Activated CD4-positive, alpha-beta T cell treated with anti-CD3 and anti-CD28 coated beads, Interleukin-2, amount 50 U/mL, for 16 hours (primary cell): ENCODE measurements at regions not wholly inside any gene's neighbourhood (a gene's known extent, or its start where the extent isn't known, plus 50 kb on each side); places are given as distances from the start of the nearest gene placed in this dataset.
"Not testable (repeated sequence)": the region's sequence is repeated elsewhere in the genome, so short reads cannot be mapped to it uniquely, and the experiment has no call there.

Source experiments
- DNase-seq: peaks from one replicate; pipeline ENCODE4 v3.0.0-alpha.2; 2020

- no peak for DNase-seq
Measured at GRCh38 chr13:73657821-73658540, 476.2 kb downstream of the KLF12 start.

GRCh38 chr13:73656863-73657262 is 477.3 kb downstream of the KLF12 start:
- DNase-seq: no peak

DNA sequence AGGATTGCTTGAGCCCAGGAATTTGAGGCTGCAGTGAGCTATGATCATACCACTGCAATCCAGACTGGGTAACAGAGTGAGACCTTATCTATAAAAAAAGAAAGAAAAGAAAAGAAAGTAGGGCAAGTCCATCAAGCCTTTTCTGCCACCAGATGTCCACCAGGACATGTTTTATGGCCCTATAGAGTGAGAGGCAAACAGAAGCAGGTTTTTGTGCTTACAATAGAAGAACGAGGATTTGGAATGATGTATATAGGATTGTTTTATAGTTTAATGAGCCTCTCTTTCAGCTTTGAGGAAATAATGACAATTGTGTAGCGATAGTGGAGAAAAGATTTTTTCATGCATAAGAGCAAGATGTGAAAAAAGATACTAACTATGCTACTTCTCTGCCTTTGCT is 480.5 kb downstream of the KLF12 start:
- DNase-seq: no peak

DNA sequence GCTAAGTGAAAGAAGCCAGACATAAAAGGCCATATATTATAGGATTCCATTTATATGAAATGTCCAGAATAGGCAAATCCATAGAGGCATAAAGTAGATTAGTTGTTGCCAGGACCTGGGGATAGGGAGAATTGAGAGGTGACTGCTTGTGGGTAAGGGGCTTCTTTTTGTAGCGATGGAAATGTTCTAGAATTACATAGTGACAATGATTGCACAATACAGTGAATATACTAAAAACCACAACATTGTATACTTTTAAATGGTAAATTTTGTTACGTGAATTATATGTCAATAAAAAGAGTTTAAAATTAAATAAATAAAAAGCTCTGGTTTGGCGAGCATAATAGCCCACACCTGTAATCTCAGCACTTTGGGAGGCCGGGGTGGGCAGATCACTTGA is 486.8 kb downstream of the KLF12 start:
- DNase-seq: no peak

DNA sequence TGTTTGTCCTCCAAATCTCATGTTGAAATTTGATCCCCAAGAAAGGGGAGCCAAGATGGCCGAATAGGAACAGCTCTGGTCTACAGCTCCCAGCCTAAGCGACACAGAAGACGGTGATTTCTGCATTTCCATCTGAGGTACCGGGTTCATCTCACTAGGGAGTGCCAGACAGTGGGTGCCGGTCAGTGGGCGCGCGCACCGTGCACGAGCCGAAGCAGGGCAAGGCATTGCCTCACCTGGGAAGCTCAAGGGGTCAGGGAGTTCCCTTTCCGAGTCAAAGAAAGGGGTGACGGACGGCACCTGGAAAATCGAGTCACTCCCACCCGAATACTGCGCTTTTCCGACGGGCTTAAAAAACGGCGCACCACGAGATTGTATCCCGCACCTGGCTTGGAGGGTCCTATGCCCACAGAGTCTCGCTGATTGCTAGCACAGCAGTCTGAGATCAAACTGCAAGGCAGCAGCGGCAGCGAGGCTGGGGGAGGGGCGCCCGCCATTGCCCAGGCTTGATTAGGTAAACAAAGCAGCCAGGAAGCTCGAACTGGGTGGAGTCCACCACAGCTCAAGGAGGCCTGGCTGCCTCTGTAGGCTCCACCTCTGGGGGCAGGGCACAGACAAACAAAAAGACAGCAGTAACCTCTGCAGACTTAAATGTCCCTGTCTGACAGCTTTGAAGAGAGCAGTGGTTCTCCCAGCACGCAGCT is 493.6 kb downstream of the KLF12 start:
- DNase-seq: not testable (repeated sequence)

DNA sequence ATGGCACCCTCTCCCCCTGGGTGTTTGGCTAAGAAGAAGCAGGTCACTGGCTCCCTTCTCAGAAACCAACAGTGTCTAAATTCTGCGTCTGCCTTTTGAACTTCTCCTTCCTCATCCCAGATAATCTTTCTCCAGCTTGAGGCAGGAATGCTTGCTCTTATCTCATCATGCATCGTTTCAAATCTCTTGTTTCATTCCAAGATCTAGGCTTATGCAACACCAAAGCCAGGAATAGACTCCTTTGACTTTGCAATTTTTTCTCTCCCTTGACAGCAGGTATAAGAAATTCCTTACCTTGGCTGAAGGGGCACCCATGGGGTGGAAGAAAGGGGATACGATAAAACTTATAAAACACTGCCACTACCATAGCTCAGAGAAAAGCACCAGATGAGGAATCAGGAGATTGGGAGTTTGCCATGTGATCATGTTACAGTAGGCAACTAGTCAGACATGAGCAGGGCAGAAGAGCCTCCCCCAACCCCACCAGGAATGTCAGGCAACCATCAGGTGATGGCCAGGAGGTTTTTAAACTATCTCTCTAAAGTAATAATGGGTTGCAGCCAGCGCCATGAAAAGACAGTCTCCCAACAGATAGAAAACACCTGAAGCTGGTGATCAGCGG is 498.9 kb downstream of the KLF12 start:
- no peak for DNase-seq

DNA sequence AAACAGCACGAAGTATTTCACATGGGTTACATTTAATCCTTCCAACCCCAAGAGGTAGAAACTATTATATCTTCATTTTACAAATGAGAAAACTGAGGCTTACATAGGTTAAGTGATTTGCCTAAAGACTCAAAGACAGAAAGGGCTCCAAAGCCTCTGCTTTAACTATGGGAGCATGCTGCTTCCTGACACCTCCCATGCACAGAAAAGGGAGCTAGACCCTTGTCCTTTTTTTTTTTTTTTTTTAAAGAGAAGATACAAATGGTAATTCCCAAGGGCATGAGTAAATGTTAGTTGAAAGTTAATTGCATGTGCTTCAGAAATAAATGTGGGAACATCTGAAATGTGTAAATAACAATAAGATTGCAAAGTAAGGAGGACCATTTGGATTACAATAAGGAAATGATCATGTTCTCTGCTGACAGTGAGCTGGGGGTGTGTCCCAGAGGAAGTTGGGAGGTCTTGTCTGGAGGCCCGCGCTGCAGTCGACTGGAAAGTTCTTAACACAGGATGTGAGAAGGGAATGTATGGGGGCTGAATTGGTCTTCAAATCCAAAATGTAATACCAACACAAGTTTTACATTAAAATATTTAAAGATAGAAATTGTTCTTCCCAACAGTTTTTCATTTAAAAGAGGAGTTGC is 500.3 kb downstream of the KLF12 start:
- DNase-seq: no peak

GRCh38 chr13:73631411-73631810 is 502.8 kb downstream of the KLF12 start:
- no peak for DNase-seq

- peak; percentile 39 for DNase-seq
Measured at GRCh38 chr13:73625562-73626339, 508.5 kb downstream of the KLF12 start.

DNA sequence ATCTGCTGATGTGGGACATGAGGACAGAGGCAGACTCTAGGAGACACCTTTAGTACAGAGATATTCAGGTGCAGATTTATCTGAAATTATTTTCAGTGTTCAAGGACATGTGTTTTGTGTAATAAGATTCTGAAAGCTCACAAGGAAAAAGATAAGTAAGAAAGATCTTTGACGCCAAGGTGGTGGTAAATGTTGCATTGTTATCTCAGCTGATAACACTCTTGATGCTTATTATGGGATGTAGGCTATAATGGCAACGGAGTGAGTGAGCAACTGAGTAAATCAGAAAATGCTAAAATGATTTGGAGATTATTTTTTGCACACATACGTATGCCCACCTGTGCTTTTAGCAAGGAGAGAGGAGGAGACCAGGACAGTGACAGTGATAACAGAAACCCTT is 510.9 kb downstream of the KLF12 start:
- DNase-seq: no peak

GRCh38 chr13:73622381-73622780 is 511.8 kb downstream of the KLF12 start:
- no peak for DNase-seq

DNA sequence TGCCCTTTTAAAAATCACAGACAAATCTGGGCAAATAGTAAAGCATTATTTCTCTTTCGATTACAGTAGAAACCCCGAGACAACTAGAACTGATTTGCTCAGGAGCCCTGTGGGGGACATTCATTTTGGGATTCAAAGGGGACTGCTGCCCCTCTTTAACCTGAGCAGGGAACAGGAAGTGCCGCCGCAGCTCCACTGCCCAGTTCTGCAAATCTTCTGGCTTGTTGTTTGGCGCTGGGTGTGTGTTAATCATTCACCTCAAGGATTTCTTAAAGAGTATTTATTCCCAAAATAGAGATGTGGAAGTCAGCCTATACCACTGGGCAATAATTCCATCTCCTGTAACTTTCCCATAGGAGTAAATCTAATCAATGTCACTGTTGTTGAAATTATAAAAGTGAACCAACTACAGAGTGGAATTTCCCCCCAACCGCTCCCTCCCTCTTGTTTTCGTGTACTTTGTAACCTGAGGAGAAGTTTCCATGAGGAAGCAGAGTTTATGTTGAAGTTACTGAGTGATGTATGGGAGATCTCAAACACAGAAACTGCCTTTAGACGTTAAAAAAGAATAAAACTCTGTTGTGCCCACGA is 515.8 kb downstream of the KLF12 start:
- DNase-seq: no peak

- no peak for DNase-seq
Measured at GRCh38 chr13:73616861-73617260, 517.3 kb downstream of the KLF12 start.

- peak; percentile 34 for DNase-seq
Measured at GRCh38 chr13:73610799-73611592, 523.2 kb downstream of the KLF12 start.

DNA sequence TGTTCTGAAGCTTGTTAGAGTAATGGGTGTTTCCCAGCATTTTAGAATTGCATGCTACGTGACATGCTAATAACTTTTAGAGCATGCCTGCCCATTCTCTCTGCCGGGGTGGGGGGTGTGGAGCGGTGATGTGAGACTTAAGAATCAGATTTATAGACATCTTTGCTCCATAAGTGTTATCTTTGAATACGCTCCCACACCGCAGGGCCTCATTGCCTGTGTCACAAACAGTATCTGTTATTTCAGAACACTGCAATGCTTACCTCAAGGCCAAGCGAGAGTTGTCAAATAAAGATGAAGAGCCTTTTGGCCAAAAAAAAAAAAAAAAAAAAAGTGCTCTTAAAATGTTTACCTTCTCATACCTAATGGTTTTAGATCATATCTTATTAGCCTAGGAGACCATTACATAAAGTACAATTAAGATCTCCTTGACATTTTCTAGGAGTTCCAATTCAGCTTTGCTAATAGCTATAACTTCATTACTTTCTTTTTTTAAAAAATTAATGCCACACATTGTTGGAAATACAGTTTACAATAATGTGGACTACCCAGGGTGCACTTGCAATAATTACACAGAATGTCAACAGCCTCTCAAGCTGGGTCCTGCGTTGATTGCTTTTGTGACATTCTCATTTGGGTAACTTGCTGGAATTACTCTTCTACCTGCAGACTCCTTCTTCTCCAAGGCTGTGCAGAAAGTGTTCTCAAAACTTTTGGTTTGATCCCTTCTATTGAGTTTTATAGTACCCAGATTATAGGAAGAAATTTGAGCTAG is 525.3 kb downstream of the KLF12 start:
- no peak for DNase-seq

DNA sequence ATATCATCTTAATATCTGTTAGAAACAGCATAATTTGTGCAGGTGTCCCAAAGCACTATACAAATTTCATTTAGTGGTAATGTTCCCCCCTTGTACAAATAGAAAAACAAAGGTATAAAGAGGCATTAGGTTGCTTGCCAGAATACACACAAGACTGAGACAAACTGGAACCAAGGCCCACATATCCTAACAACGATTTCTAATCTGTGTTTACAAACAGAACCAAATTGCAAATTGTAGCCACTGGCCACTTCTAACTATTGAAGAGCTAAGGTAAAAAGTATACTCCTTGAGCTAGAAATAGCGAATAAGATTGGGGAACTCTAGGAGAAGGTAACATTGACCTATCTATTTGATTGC is 526.1 kb downstream of the KLF12 start:
- DNase-seq: no peak

GRCh38 chr13:73607489-73608156 is 526.6 kb downstream of the KLF12 start:
- DNase-seq: no peak

GRCh38 chr13:73603646-73604045 is 530.6 kb downstream of the KLF12 start:
- DNase-seq: no peak

GRCh38 chr13:73602295-73602694 is 531.9 kb downstream of the KLF12 start:
- no peak for DNase-seq

- no peak for DNase-seq
Measured at GRCh38 chr13:73601708-73602107, 532.5 kb downstream of the KLF12 start.
